ENCODE measurements at regions not wholly inside any gene's neighbourhood (a gene's known extent, or its start where the extent isn't known, plus 50 kb on each side); places are given as distances from the start of the nearest gene placed in this dataset.
"Not testable (repeated sequence)": the region's sequence is repeated elsewhere in the genome, so short reads cannot be mapped to it uniquely, and the experiment has no call there.

GRCh38 chr6:145538989-145539388 is 196.3 kb downstream of the EPM2A start:
- no peak for DNase-seq (ENCODE audit: low read depth in 4 of 4, low spot score in 3 of 4)

DNA sequence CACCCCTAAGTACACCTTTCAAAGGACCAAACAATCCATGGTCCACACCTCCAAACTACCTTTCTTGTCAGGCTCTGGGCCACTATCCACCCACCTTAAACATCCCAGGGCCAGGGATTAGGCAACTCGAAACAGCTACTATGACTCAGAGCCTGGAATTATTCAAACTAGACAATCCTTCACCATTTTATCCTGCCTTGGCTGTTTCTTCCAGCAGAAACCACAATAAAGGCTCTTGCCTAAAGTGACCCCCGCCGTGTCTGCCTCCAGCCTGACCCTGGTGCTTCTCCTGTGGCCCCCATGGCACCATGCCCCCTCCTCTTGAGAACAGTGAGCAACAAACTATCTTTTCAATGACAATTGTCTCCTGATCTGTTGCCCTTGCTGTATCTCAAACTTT is 195.5 kb downstream of the EPM2A start:
- no peak for DNase-seq (ENCODE audit: low read depth in 4 of 4, low spot score in 3 of 4)

DNA sequence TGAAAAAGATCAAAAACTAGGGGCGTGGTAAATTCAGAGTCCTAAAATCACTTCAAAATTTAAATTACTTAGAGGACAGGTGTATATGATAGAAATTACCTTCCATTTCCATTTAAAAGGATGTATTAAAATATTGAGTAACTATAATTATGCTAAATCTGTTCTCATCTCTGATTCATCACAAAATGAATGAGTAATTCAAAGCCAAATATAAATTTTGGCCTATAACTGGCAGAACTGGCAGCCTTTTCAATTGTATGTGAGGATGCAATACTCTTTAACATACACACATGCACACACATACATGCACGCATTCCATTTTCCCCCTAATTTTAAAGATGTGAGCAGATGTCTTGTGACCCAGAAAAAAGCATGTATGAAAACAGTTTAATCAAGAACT is 194.6 kb downstream of the EPM2A start:
- DNase-seq (ENCODE audit: low read depth in 4 of 4, low spot score in 3 of 4) = no peak

DNA sequence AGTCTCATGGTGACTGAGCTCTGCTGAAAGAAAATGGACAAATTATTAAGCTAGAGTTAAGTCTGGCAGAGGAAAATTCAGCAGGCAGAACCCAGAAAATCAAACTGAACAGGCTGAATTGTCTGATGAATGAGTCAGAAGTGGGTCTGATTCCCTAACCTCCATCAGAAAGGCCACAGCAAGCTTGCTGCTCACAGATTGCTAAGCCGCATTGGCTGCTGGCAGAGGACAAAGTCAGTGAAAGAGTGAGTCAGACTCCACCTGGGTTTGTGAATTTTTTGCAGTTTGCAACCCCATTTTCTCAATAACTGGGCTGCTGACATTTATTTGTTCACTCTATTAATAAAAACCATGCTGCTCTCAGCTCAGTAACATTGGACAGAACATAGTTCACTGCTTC is 191.3 kb downstream of the EPM2A start:
- no peak for DNase-seq (ENCODE audit: low read depth in 4 of 4, low spot score in 3 of 4)

- DNase-seq (ENCODE audit: low read depth in 4 of 4, low spot score in 3 of 4) = no peak
These were observed 190.8 kb downstream of the EPM2A start for GRCh38 chr6:145544514-145544913.

DNA sequence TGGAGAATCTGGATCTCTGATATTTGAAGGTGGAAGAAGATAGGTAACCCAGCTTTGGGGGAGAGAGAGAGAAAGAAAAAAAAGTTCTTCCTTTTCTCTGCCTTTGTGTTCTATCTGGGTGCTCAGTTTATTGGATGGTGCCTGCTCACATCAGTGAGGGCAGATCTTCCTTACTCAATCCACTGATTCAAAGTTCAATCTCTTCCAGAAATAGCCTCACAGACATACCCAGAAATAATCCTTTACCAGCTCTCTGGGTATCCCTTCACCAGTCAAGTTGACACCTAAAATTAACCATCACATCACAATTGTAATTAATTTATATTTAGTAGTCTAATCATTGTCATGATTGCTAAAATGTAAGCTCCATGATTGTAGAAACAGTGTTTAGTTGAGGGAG is 189.1 kb downstream of the EPM2A start:
- DNase-seq (ENCODE audit: low read depth in 4 of 4, low spot score in 3 of 4) = no peak

- DNase-seq (ENCODE audit: low read depth in 4 of 4, low spot score in 3 of 4) = no peak
These were observed 187.6 kb downstream of the EPM2A start for GRCh38 chr6:145547594-145548335.

- no peak for DNase-seq (ENCODE audit: low read depth in 4 of 4, low spot score in 3 of 4)
These were observed 186.2 kb downstream of the EPM2A start for GRCh38 chr6:145548933-145549648.

DNA sequence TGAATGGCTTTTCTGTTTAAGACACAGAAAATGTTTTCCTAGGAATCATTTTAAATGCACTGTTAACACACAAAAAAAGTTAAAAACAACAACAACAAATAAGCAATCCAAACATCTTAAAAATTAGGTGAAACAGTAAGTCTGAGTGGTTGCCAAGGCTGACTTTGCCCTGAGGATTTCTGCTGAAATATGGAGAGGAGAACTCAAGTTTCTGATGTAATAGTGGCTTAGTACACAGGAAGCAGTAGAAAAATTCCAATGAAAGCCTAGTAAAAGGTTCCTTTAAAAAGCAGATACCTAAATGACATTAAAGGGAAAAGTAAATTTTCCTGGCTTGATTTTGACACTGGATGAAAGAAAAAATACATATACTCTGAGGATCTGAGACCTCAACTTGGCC is 184.2 kb downstream of the EPM2A start:
- no peak for DNase-seq (ENCODE audit: low read depth in 4 of 4, low spot score in 3 of 4)

DNA sequence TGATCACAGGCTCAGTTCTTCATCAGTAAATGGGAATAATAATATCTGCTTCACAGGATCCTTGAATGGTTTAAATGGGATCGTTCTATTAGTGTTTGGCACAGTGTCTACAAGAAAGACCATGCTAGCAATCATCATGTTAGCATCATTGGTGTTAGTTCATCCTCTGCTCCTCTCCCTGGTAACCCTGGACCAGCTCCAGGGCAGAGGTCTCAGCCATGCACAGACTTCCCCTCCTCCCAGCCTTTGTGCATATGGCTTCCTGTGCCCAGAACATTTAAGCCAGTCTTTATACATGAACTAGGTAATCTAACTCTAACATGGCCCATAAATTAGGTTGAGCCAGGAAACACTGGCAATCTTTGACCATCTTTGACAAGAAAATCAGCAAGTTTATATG is 180.2 kb downstream of the EPM2A start:
- DNase-seq (ENCODE audit: low read depth in 4 of 4, low spot score in 3 of 4) = no peak

- DNase-seq (ENCODE audit: low read depth in 4 of 4, low spot score in 3 of 4) = no peak
These were observed 177.8 kb downstream of the EPM2A start for GRCh38 chr6:145557474-145557873.

DNA sequence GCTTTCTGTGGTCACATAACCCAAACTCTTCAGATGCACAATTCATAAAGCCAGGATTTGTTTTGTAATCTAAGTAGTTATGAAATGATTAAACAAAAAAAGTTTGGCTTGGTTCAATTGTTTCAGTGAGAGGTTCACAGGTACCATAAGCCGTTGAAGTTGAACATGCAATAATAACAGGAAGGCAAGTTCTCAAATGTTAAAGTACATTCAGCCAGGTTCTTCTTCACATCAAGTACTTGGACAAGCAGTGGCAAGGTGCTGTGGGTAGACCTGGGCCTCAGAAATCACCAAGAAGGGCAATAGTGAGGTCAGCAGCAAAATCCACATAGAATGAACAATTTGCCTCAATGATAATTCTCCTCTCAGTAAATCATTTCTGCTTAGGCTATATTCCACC is 175.5 kb downstream of the EPM2A start:
- DNase-seq (ENCODE audit: low read depth in 4 of 4, low spot score in 3 of 4) = no peak

GRCh38 chr6:145561095-145562072 is 173.9 kb downstream of the EPM2A start:
- DNase-seq (ENCODE audit: low read depth in 4 of 4, low spot score in 3 of 4) = no peak

DNA sequence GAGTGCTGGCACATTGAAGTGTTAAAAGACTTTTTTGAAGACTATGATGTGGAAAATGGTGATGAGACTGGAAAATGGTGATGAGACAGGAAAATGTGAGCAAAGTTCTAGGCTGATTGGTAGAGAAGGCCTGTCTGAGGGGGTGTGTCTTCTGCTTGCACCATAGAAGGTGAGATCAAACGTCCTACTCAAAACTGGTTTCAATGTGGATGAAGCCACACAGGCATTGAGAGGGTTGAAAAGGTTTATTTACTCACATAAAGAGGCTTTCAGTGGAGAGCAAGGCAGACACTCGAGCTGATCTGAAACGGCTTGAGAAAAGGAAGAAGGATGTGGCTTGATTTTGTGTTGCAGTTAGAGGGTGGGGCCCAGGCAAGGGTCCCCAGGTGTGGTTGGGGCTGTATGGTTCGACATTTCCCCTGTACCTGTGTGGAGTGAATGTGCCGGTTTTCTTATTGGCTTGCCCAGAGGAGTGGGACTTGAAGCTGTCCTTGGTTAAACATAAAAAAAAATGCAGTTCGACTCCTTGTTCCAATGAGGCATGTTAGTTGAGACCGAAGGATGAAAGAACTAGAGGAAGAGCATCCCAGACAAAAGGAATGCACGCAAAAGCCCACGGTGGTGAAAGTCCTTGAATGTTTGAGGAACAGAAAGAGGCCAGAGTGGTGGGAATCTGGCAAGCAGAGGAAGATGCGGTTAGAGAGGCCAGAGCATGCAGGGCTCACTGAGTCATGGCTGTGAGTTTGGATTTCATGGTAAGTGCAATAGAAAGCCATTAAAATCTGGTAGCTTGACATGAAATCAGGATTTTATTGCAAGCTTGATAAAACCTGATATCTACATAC is 172.3 kb downstream of the EPM2A start:
- no peak for DNase-seq (ENCODE audit: low read depth in 4 of 4, low spot score in 3 of 4)

DNA sequence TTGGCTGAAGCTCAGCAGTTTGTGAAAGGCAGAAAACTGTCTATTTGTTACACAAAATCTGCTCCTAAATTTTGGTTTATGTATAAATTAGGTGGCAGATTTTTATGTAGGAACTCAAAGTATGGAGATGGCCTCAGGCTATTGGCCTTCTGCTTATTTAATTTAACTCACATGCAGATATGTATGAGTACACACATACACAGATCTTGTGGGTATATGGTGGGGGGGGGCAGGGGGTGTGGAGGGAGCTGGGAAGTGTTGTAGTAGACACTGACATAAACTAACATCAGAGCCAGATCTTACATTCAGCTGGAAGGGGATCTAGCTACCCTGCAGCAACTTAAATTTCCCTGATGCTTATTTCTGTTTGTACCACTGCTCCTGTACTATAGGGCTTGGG is 170.8 kb downstream of the EPM2A start:
- no peak for DNase-seq (ENCODE audit: low read depth in 4 of 4, low spot score in 3 of 4)

DNA sequence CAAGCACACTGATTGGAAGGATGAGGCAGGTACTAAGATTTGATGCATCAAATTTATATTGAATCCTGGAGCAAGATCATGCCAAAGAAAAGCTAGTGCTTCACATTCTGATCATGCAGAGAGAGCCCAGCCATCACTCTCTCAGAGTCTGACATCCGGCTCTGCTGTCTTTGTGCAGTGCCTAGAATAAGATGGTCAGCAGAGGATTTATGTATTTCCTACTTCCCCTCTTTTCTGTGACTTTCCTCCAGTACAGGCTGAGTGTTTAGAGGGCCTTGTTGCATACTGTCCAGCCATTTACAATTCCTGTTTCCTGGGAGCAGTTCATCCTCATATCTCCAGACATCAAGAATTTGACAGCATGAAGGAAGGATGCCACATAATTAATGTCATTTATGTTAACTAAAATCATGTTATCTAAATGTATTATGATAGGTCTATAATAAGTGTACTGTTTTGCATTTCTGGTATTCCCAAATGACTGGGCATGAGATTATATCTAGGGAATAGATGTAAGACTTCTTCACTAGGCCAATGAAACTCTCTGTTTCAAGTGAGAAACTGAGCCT is 167.6 kb downstream of the EPM2A start:
- no peak for DNase-seq (ENCODE audit: low read depth in 4 of 4, low spot score in 3 of 4)

GRCh38 chr6:145569140-145569539 is 166.2 kb downstream of the EPM2A start:
- no peak for DNase-seq (ENCODE audit: low read depth in 4 of 4, low spot score in 3 of 4)

DNA sequence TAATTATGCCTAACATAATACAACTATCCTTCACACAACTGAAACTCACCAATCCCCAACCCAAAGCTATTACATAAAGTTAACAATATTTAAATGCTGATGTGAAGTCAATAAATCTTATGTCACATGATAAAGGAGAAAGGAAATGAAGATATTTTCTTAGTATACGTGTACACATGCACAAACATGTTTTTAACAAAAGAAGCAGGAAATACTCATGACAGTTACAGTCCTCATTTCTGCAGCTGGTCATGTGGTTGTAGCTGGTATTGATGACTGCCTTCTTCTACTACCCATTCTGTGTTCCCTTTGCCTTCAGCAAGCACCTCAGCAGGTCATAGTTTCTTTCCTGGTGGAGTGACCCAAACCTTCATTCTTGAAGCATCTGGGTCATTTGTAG is 165.0 kb downstream of the EPM2A start:
- not testable (repeated sequence) for DNase-seq (ENCODE audit: low read depth in 4 of 4, low spot score in 3 of 4)

GRCh38 chr6:145574269-145574668 is 161.1 kb downstream of the EPM2A start:
- DNase-seq (ENCODE audit: low read depth in 4 of 4, low spot score in 3 of 4) = not testable (repeated sequence)
